ENCODE measurements at regions not wholly inside any gene's neighbourhood (a gene's known extent, or its start where the extent isn't known, plus 50 kb on each side); places are given as distances from the start of the nearest gene placed in this dataset.

DNA sequence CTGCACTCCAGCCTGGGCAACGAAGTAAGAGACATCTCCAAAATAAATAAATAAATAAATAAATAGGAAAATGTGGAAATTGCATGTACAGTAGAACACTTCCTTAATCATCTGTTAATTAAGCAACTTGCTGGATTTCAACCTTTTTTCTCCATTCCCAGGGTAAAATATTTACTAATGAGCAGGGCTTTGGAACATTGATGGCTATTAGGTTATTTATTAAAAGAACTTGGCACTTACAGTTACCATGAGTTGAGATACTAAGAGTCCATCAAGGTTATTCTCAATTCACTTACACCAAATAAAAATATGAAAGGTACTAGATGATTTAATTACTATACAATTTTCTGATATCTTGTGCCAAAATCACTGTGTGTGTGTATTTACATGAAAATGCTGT lies 607.1 kb downstream of the PCDH18 start:
- TF ChIP-seq, protein P1, sequence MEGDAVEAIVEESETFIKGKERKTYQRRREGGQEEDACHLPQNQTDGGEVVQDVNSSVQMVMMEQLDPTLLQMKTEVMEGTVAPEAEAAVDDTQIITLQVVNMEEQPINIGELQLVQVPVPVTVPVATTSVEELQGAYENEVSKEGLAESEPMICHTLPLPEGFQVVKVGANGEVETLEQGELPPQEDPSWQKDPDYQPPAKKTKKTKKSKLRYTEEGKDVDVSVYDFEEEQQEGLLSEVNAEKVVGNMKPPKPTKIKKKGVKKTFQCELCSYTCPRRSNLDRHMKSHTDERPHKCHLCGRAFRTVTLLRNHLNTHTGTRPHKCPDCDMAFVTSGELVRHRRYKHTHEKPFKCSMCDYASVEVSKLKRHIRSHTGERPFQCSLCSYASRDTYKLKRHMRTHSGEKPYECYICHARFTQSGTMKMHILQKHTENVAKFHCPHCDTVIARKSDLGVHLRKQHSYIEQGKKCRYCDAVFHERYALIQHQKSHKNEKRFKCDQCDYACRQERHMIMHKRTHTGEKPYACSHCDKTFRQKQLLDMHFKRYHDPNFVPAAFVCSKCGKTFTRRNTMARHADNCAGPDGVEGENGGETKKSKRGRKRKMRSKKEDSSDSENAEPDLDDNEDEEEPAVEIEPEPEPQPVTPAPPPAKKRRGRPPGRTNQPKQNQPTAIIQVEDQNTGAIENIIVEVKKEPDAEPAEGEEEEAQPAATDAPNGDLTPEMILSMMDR (IDR thresholded peaks at IDR 0.05; ENCODE audit: low read length), result no peak
- TF ChIP-seq EZH2 (IDR thresholded peaks at IDR 0.05; ENCODE audit: borderline replicate concordance, low read length), result no peak

Data from OCI-LY1 (cell line).